ENCODE measurements at regions not wholly inside any gene's neighbourhood (a gene's known extent, or its start where the extent isn't known, plus 50 kb on each side); places are given as distances from the start of the nearest gene placed in this dataset.

GRCh38 chr15:100718075-100718980, 115.9 kb downstream of the ASB7 start:
- no peak for TF ChIP-seq CTCF (IDR thresholded peaks at IDR 0.05; ENCODE audit: low read depth, low read length, missing input control)
- no peak for TF ChIP-seq YY1 (IDR thresholded peaks at IDR 0.05)
- TF ChIP-seq TAF1 (conservative IDR thresholded peaks at IDR 0.05) = no peak

Measured in liver (tissue), 3 donors.